ENCODE measurements at regions not wholly inside any gene's neighbourhood (a gene's known extent, or its start where the extent isn't known, plus 50 kb on each side); places are given as distances from the start of the nearest gene placed in this dataset.

DNA sequence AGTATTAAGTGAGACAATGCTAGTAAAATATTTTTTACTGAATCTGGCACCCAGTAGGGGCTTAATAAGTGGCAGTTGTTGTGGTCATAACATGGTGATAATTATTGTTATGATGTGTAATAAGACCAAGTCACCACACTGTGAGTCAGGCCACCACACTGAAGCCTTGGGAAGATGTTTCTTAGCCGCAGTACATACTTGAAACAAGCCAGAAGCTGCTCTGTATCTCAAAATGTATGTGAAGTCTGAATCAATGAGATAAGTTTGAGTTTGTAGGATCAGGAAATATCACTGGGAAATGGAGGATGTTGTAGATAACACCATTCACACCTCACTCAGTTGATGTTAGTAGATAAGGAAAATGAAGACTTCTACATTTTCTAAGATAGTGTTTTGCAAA is 51.3 kb upstream of the PTPN3 start:
- peaks cover 15% of the 10 kb centered on the region for H3K27me3 Mint-ChIP-seq
- intact Hi-C loops (cut with DNase I, micrococcal nuclease), result no loop called here
- ChIA-PET POLR2A (no interaction called here), CTCF (no interaction called here)
- ATAC-seq (no peak), DNase-seq (no peak)
- H3K4me1 Mint-ChIP-seq, result no peaks in the 10 kb centered on the region
- H3K9me3 Mint-ChIP-seq (ENCODE audit: low read depth), result peaks cover 2% of the 10 kb centered on the region
- no peaks in the 10 kb centered on the region for H3K36me3 Mint-ChIP-seq (ENCODE audit: low read depth)
- H3K27ac Mint-ChIP-seq, result no peak overlapping the region
- H3K4me3 Mint-ChIP-seq, result no peak overlapping the region

DNA sequence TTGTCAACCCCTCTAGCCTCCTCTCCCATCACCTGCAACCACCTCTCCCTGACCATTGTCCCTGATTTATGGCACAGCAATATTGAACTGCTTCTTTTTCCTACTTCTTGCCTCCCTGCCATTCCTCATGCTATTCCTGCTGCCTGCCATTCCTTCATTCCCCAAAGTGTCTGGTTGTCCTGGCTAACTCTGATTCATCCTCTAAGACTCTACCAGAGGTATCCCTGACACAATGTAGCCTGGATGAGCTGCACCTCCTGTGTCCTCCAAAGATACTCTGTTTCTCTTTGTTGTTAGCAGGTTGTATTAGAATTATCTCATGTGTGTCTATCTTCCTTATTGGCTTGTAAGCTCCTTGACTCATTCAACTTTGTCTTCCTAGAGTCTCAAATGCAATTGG is 53.5 kb upstream of the PTPN3 start:
- no peak for DNase-seq
- H3K36me3 Mint-ChIP-seq (ENCODE audit: low read depth), result no peaks in the 10 kb centered on the region
- intact Hi-C loops (cut with DNase I, micrococcal nuclease), result no loop called here
- H3K4me3 Mint-ChIP-seq, result no peak overlapping the region
- ChIA-PET CTCF (interaction anchor here (0.7 to 1.0 kb wide), 3 partner anchors 12 to 273 kb away, joined by 3 read pairs; no protein-coding TSS in a partner anchor), POLR2A (no interaction called here)
- no peaks in the 10 kb centered on the region for H3K9me3 Mint-ChIP-seq (ENCODE audit: low read depth)
- H3K4me1 Mint-ChIP-seq, result no peaks in the 10 kb centered on the region
- ATAC-seq, result no peak
- no peak overlapping the region for H3K27ac Mint-ChIP-seq
- H3K27me3 Mint-ChIP-seq, result peaks cover 15% of the 10 kb centered on the region

DNA sequence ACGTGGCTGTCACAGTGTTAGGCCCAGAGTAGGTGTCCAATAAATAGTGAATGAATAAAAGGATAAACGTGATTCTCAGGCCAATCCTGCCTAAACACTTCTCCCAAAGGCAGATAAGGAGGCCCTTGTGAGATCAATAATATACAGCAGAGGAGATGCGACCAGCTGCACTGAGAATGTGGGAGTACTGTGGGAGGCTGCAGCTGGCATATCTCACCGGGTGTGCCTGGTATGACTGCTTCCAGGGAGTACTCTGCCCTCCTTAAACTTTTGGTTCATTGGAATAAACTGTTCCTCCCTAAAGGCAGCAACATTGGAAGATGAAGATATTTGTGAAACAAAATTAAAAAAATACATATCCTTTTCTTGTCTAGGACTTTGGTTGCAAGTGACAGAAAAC is 57.1 kb upstream of the PTPN3 start:
- CTCF ChIA-PET, result no interaction called here
- Mint-ChIP-seq H3K27me3 (peaks cover 14% of the 10 kb centered on the region), H3K36me3 (ENCODE audit: low read depth) (no peaks in the 10 kb centered on the region), H3K9me3 (ENCODE audit: low read depth) (no peaks in the 10 kb centered on the region), H3K4me3 (no peak overlapping the region), H3K4me1 (no peaks in the 10 kb centered on the region), H3K27ac (no peak overlapping the region)
- intact Hi-C loops (cut with DNase I, micrococcal nuclease), result no loop called here
- POLR2A ChIA-PET, result no interaction called here
- DNase-seq, result no peak
- no peak for ATAC-seq

DNA sequence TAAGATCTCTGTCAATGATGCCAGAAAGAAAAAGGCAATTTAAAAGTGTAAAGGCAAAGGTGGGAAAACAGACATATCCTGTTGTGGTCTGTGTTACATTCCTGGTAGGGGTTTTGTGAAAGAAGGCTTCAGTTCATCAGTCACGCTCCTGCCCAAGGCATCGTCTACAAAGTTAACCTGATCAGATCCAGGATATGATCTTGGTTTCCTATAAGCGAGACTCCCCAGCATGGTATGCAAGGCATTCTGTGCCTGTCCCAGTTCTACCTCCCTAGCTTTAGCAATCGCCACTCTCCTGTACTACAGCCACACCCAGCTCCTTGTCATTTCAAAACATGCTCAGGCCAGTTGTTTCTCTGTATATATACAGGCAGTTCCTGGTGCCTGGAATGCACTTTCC is 58.0 kb upstream of the PTPN3 start:
- intact Hi-C loops (cut with DNase I, micrococcal nuclease), result no loop called here
- Mint-ChIP-seq H3K9me3 (ENCODE audit: low read depth) (no peaks in the 10 kb centered on the region), H3K36me3 (ENCODE audit: low read depth) (no peaks in the 10 kb centered on the region), H3K4me3 (no peak overlapping the region), H3K27ac (no peak overlapping the region), H3K4me1 (no peaks in the 10 kb centered on the region), H3K27me3 (peaks cover 15% of the 10 kb centered on the region)
- ChIA-PET POLR2A (no interaction called here), CTCF (no interaction called here)
- DNase-seq (no peak), ATAC-seq (no peak)

DNA sequence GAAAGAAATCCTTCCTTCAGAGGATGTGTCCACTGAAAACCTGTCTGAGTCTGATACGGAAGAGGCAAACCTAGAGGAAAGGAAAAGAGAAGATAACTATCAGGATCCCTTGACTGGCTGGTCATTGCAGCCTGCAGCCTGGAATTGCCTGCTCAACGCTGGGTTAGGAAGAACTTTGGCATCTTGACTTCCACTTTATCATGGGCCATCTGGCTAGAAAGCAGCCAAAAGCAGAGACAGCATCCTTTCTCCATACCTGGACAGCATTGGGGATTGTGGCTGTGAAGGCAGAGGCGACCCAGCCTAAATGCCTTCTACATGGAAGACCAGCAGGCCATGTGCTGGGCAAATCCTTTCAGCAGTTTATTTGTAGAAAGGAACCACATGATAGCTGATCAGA is 58.7 kb upstream of the PTPN3 start:
- Mint-ChIP-seq H3K27me3 (peaks cover 11% of the 10 kb centered on the region), H3K9me3 (ENCODE audit: low read depth) (no peaks in the 10 kb centered on the region), H3K4me3 (no peak overlapping the region), H3K36me3 (ENCODE audit: low read depth) (no peaks in the 10 kb centered on the region), H3K4me1 (no peaks in the 10 kb centered on the region), H3K27ac (no peak overlapping the region)
- intact Hi-C loops (cut with DNase I, micrococcal nuclease), result no loop called here
- CTCF ChIA-PET, result interaction anchor here (0.7 to 1.1 kb wide), 2 partner anchors 10 to 261 kb away, joined by 3 to 5 read pairs; no protein-coding TSS in a partner anchor
- ATAC-seq, result no peak
- DNase-seq, result no peak
- POLR2A ChIA-PET, result no interaction called here

DNA sequence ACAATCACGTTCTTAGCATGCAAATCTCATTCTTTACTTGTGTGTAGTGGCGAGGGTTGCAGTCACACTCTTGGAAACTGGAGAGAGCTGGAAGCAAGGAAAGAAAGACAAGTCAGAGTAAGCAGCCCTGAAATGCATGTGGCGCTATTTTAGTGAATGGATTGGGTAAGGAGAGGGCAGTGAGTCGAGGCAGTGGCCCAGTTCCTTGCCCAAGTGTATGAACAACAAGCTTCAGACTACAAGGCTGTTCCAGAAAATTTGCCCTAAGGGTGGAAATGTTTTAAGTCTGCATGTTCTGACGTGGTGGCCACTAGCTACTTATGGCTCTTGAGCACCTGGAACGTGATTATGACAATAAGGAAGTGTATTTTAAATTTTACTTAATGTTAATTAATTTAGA is 59.4 kb upstream of the PTPN3 start:
- DNase-seq (no peak), ATAC-seq (no peak)
- ChIA-PET POLR2A (no interaction called here), CTCF (interaction anchor here (1.1 kb wide), 1 partner anchor 261 kb away, joined by 3 read pairs; no protein-coding TSS in a partner anchor)
- intact Hi-C loops (cut with DNase I, micrococcal nuclease), result no loop called here
- Mint-ChIP-seq H3K4me1 (no peaks in the 10 kb centered on the region), H3K36me3 (ENCODE audit: low read depth) (no peaks in the 10 kb centered on the region), H3K27ac (no peak overlapping the region), H3K9me3 (ENCODE audit: low read depth) (no peaks in the 10 kb centered on the region), H3K4me3 (no peak overlapping the region), H3K27me3 (peaks cover 11% of the 10 kb centered on the region)

DNA sequence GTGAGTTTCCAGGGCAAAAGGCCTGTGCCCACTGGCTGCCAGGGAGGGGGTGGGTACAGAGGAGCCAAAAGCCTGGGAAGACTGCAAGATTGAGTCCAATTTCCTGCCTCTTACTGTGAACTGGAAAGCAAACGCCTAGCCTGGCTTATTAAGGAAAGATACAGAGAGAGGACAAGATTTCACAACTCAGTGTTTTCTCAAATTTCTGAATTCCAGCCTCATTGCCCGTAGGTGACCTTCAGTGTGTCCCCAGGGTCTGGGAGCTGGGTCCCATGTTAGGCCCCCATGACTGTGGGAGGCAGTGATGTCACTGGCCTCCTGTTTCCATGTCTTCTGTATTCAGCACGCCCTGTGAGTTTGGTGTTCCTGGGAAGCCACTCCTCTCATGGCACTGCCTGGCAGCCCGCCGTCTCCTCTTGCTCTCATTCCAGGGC is 60.6 kb upstream of the PTPN3 start:
- ChIA-PET CTCF (interaction anchor here (1.2 kb wide), 1 partner anchor 16 kb away, joined by 4 read pairs; no protein-coding TSS in a partner anchor), POLR2A (no interaction called here)
- H3K9me3 Mint-ChIP-seq (ENCODE audit: low read depth), result no peaks in the 10 kb centered on the region
- no peaks in the 10 kb centered on the region for H3K4me1 Mint-ChIP-seq
- DNase-seq (no peak), ATAC-seq (no peak)
- no peak overlapping the region for H3K4me3 Mint-ChIP-seq
- H3K36me3 Mint-ChIP-seq (ENCODE audit: low read depth), result no peaks in the 10 kb centered on the region
- H3K27ac Mint-ChIP-seq, result no peak overlapping the region
- H3K27me3 Mint-ChIP-seq, result peaks cover 9% of the 10 kb centered on the region
- intact Hi-C loops (cut with DNase I, micrococcal nuclease), result no loop called here

DNA sequence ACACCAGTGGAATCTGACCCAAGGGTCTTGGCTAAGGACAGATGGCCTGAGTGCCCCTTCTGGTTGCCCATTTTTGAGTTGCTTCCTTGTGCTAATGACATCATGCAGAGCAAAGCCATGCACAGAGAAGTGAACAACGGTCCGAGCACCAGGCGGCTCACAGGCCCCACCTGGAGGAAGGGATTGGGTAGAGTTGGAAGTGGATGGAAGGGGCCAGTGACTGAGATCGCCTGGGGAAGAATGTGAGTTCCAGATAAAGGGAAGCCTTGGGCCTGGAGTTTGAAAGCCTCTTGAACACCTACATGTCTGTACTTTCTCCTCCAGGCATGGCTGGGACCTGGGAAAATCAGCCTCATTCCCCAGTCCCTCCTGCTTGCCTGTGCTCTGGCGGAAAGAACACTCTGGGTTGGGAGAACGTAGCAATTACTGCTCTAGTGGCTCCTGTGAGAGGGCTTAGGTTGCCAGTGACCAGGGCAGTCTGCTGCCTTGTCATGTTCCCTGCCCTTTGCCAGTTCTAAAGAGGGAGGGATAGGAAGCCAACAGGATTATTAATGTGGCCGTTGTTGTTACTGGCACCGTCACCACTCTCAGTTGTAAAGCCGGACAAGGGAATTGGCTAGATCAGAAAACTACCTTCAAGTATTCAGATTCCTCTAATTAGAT is 62.5 kb upstream of the PTPN3 start:
- intact Hi-C loops (cut with DNase I, micrococcal nuclease), result no loop called here
- H3K4me3 Mint-ChIP-seq, result no peak overlapping the region
- ChIA-PET CTCF (interaction anchor here (1.1 kb wide), 1 partner anchor 120 kb away, joined by 3 read pairs; no protein-coding TSS in a partner anchor), POLR2A (no interaction called here)
- no peaks in the 10 kb centered on the region for H3K4me1 Mint-ChIP-seq
- no peaks in the 10 kb centered on the region for H3K36me3 Mint-ChIP-seq (ENCODE audit: low read depth)
- no peak overlapping the region for H3K27ac Mint-ChIP-seq
- H3K27me3 Mint-ChIP-seq, result peaks cover 9% of the 10 kb centered on the region
- ATAC-seq, result no peak
- DNase-seq, result no peak
- H3K9me3 Mint-ChIP-seq (ENCODE audit: low read depth), result no peaks in the 10 kb centered on the region

DNA sequence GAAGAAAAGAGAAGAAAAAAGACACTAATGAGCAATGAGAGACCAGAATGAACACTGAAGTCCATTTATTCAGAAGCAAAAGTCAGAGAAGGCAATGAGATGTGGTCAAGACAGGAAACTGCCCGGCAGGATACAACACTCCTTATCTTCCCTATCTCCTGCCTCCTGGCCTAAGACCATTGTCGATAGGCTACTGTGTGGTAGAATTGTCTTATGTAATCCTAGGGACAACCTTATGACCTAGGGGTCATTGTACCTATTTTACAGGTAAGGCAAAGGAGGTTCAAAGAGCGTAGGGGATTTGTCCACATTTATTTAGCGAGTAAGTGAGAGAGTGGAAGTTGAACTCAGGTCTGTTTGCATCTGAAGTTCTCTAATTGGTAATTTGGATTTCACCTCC is 63.0 kb upstream of the PTPN3 start:
- no peak overlapping the region for H3K4me3 Mint-ChIP-seq
- H3K9me3 Mint-ChIP-seq (ENCODE audit: low read depth), result no peaks in the 10 kb centered on the region
- no peaks in the 10 kb centered on the region for H3K4me1 Mint-ChIP-seq
- no peak overlapping the region for H3K27ac Mint-ChIP-seq
- POLR2A ChIA-PET, result no interaction called here
- peaks cover 9% of the 10 kb centered on the region for H3K27me3 Mint-ChIP-seq
- no peaks in the 10 kb centered on the region for H3K36me3 Mint-ChIP-seq (ENCODE audit: low read depth)
- ATAC-seq, result no peak
- CTCF ChIA-PET, result no interaction called here
- no peak for DNase-seq
- intact Hi-C loops (cut with DNase I, micrococcal nuclease), result no loop called here

DNA sequence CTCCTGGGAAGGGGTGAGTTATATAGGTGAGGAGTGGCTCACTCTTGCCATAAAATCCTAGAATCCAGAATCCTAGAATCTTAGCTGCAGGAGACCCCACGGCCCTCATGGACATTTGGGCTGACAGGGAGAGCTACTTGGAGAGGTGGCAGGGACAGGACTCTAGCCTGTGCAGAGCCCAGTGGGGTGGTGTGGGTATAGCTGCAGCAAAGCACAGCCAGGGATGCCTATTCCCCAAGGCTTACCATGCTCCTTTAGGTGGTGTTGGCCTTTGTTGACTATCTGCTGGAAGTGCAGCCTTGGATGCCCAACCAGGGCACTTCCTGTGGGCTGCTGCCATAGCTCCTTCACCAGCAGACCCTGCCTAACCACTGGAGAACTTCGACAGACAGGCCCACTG is 70.0 kb upstream of the PTPN3 start:
- ChIA-PET POLR2A (no interaction called here), CTCF (no interaction called here)
- peaks cover 13% of the 10 kb centered on the region for H3K27me3 Mint-ChIP-seq
- H3K4me1 Mint-ChIP-seq, result no peaks in the 10 kb centered on the region
- H3K4me3 Mint-ChIP-seq, result no peak overlapping the region
- H3K9me3 Mint-ChIP-seq (ENCODE audit: low read depth), result no peaks in the 10 kb centered on the region
- intact Hi-C loops (cut with DNase I, micrococcal nuclease), result no loop called here
- ATAC-seq, result no peak
- no peak for DNase-seq
- no peaks in the 10 kb centered on the region for H3K36me3 Mint-ChIP-seq (ENCODE audit: low read depth)
- no peak overlapping the region for H3K27ac Mint-ChIP-seq

DNA sequence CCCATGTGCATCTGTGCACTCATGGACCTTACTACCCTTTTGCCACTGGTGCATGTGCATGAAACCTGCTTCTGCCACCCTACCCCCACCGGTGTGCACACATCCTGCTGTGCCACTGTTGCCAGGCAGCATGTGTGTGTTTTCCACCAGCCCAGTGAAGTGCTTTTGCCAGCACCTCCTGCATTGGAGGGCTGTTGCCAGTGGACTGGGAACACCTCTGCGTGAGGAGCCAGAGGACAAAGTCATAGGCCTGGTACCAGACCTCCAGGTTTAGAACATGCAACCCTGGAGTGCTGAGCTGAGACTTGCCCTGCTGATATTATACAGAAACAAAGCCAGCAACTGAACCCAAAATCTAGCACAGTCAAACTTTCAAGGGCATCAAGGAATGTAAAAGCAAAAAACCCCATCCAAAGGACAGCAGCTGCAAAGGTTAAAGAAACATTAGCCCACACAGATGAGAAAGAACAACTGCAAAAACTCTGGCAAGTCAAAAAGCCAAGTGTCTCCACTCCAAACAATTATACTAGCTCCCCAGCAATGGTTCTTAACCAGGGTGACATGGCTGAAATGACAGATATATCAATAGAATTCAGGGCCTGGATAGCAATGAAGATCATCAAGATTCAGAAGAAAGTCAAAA is 70.6 kb upstream of the PTPN3 start:
- ATAC-seq, result no peak
- ChIA-PET CTCF (interaction anchor here (0.7 kb wide), 1 partner anchor 128 kb away, joined by 3 read pairs; no protein-coding TSS in a partner anchor), POLR2A (no interaction called here)
- no peak for DNase-seq
- intact Hi-C loops (cut with DNase I, micrococcal nuclease), result no loop called here
- Mint-ChIP-seq H3K4me1 (no peaks in the 10 kb centered on the region), H3K36me3 (ENCODE audit: low read depth) (no peaks in the 10 kb centered on the region), H3K4me3 (no peak overlapping the region), H3K27me3 (peaks cover 12% of the 10 kb centered on the region), H3K27ac (no peak overlapping the region), H3K9me3 (ENCODE audit: low read depth) (no peaks in the 10 kb centered on the region)

Measured in activated CD4-positive, alpha-beta T cell treated with anti-CD3 and anti-CD28 coated beads for 36 hours (primary cell).